ENCODE measurements at regions not wholly inside any gene's neighbourhood (a gene's known extent, or its start where the extent isn't known, plus 50 kb on each side); places are given as distances from the start of the nearest gene placed in this dataset.
A peak's percentile ranks its signal among the peaks of the same experiment; 100 is the strongest.

GRCh38 chr3:41116851-41117250, 82.5 kb upstream of the CTNNB1 start:
- DNase-seq, result no peak

- DNase-seq, result peak; percentile 61 to 71
Measured at GRCh38 chr3:41117398-41117870, 81.9 kb upstream of the CTNNB1 start.

GRCh38 chr3:41118461-41119390, 80.6 kb upstream of the CTNNB1 start:
- no peak for DNase-seq

- peak; percentile 6 to 61 for DNase-seq
Measured at GRCh38 chr3:41120460-41120859, 78.8 kb upstream of the CTNNB1 start.

GRCh38 chr3:41125258-41125657, 74.0 kb upstream of the CTNNB1 start:
- no peak for DNase-seq

- no peak for DNase-seq
Measured at GRCh38 chr3:41126472-41126871, 72.8 kb upstream of the CTNNB1 start.

GRCh38 chr3:41126961-41127360, 72.3 kb upstream of the CTNNB1 start:
- no peak for DNase-seq

GRCh38 chr3:41127414-41127813, 71.9 kb upstream of the CTNNB1 start:
- no peak for DNase-seq

- DNase-seq, result no peak
Measured at GRCh38 chr3:41129731-41130130, 69.6 kb upstream of the CTNNB1 start.

GRCh38 chr3:41131224-41131623, 68.1 kb upstream of the CTNNB1 start:
- no peak for DNase-seq

- no peak for DNase-seq
Measured at GRCh38 chr3:41137686-41138111, 61.6 kb upstream of the CTNNB1 start.

GRCh38 chr3:41138146-41138545, 61.2 kb upstream of the CTNNB1 start:
- DNase-seq, result no peak

GRCh38 chr3:41138601-41139000, 60.7 kb upstream of the CTNNB1 start:
- no peak for DNase-seq

GRCh38 chr3:41140242-41140641, 59.1 kb upstream of the CTNNB1 start:
- no peak for DNase-seq

GRCh38 chr3:41141433-41142167, 57.7 kb upstream of the CTNNB1 start:
- no peak for DNase-seq

- DNase-seq, result no peak
Measured at GRCh38 chr3:41143421-41144031, 55.8 kb upstream of the CTNNB1 start.

- no peak for DNase-seq
Measured at GRCh38 chr3:41144631-41145030, 54.7 kb upstream of the CTNNB1 start.

- no peak for DNase-seq
Measured at GRCh38 chr3:41148478-41148877, 50.8 kb upstream of the CTNNB1 start.

GRCh38 chr3:41148901-41149300, 50.4 kb upstream of the CTNNB1 start:
- no peak for DNase-seq

Data from hippocampal formation (tissue), 2 donors.